CD4-positive, CD25-positive, alpha-beta regulatory T cell (primary cell): ENCODE measurements at regions not wholly inside any gene's neighbourhood (a gene's known extent, or its start where the extent isn't known, plus 50 kb on each side); places are given as distances from the start of the nearest gene placed in this dataset.
A peak's percentile ranks its signal among the peaks of the same experiment; 100 is the strongest.

Experiments used
- ATAC-seq, 2 donors: fragments of 150-1000 bp; cut with Tn5 transposase; one replicate each; pipeline ENCODE4 v1.10.0; 2021; ENCODE audit warnings: low read depth in 2 of 2, moderate number of reproducible peaks in 2 of 2, moderate library complexity in 1 of 2
- DNase-seq, 3 donors: peaks; one replicate each; pipeline versions ENCODE4 v3.0.0 to v3.0.0-alpha.2; 2012 to 2022; ENCODE audit warnings: mixed read lengths in 1 of 3
- H3K27ac ChIP-seq: one replicate; pipeline ENCODE4 v1.7.0; 2013; ENCODE audit warnings: mild to moderate bottlenecking, low read length; ENCODE audit not compliant: insufficient read depth, poor library complexity, severe bottlenecking
- H3K27me3 ChIP-seq: one replicate; pipeline ENCODE4 v1.7.0; 2013; ENCODE audit warnings: low read length; ENCODE audit not compliant: control insufficient read depth, insufficient read depth
- H3K36me3 ChIP-seq: one replicate; pipeline ENCODE4 v1.7.0; 2013; ENCODE audit warnings: mild to moderate bottlenecking, low read length, moderate library complexity; ENCODE audit not compliant: control insufficient read depth, insufficient read depth
- H3K4me1 ChIP-seq: 2 replicates; pipeline ENCODE4 v1.7.0; 2013; ENCODE audit warnings: mild to moderate bottlenecking, low read length; ENCODE audit not compliant: insufficient read depth, control insufficient read depth, poor library complexity, severe bottlenecking
- H3K4me3 ChIP-seq: one replicate; pipeline ENCODE4 v1.7.0; 2013; ENCODE audit warnings: low read depth, mild to moderate bottlenecking, low read length, moderate library complexity
- H3K9me3 ChIP-seq, 2 experiments: 1 replicate in 1 of 2; 2 replicates in 1 of 2; pipeline ENCODE4 v1.7.0; 2013; ENCODE audit warnings: low read length in 2 of 2, mild to moderate bottlenecking in 1 of 2, moderate library complexity in 1 of 2; ENCODE audit not compliant: control insufficient read depth in 2 of 2
- H3K27ac Mint-ChIP-seq, 3 donors: one replicate each; pipeline ENCODE4 v1.8.0; 2020 to 2022; ENCODE audit warnings: mild to moderate bottlenecking in 3 of 3, mixed read lengths in 3 of 3, moderate library complexity in 2 of 3
- H3K27me3 Mint-ChIP-seq: one replicate; pipeline ENCODE4 v1.8.0; 2022; ENCODE audit warnings: mild to moderate bottlenecking, mixed read lengths
- H3K36me3 Mint-ChIP-seq: one replicate; pipeline ENCODE4 v1.8.0; 2020; ENCODE audit warnings: mixed read lengths
- H3K4me1 Mint-ChIP-seq, 4 donors: one replicate each; pipeline ENCODE4 v1.8.0; 2020 to 2022; ENCODE audit warnings: mixed read lengths in 4 of 4, mild to moderate bottlenecking in 1 of 4
- H3K4me3 Mint-ChIP-seq, 4 donors: one replicate each; pipeline ENCODE4 v1.8.0; 2020 to 2022; ENCODE audit warnings: mild to moderate bottlenecking in 4 of 4, mixed read lengths in 4 of 4, moderate library complexity in 3 of 4
- H3K9me3 Mint-ChIP-seq, 7 donors: one replicate each; pipeline ENCODE4 v1.8.0; 2020 to 2022; ENCODE audit warnings: mixed read lengths in 7 of 7, mild to moderate bottlenecking in 3 of 7, moderate library complexity in 2 of 7

DNA sequence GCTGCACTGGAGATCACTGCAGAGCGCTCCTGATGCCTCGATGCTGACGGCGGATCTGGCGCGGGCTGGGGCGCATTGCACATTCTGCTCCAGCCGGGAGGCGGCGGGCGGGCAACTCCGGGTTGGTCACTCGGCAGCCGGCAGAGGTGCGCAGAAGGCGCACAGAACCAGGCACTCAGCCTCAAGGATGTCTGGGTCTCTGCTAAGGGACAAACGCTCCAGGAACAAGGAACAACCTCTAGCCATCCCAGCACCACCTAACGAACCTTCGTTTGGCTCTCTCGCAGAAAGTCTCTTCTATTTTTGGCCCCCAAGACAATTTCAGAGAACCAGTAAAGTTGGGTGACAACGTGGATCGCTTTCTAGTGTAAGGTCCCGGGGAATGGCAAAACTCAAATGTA is 254.6 kb downstream of the OTUD1 start:
- Mint-ChIP-seq H3K4me1 (peaks cover 0 to 21% (median 0%) of the 10 kb centered on the region in 4 donors), H3K4me3 (peak overlapping the region in 1 of 4 donors; percentile 13), H3K36me3 (no peaks in the 10 kb centered on the region), H3K9me3 (peaks cover 0 to 2% (median 0%) of the 10 kb centered on the region in 7 donors), H3K27me3 (peaks cover 58% of the 10 kb centered on the region), H3K27ac (no peak overlapping the region)
- no peak overlapping the region for H3K4me3 ChIP-seq
- H3K4me1 ChIP-seq: peaks cover 3% of the 10 kb centered on the region
- H3K36me3 ChIP-seq: no peaks in the 10 kb centered on the region
- peak in 1 of 3 donors; percentile 8 for DNase-seq
- peaks cover 15% of the 10 kb centered on the region for H3K27me3 ChIP-seq
- no peak overlapping the region for H3K27ac ChIP-seq
- no peak for ATAC-seq
- no peaks in the 10 kb centered on the region for H3K9me3 ChIP-seq

DNA sequence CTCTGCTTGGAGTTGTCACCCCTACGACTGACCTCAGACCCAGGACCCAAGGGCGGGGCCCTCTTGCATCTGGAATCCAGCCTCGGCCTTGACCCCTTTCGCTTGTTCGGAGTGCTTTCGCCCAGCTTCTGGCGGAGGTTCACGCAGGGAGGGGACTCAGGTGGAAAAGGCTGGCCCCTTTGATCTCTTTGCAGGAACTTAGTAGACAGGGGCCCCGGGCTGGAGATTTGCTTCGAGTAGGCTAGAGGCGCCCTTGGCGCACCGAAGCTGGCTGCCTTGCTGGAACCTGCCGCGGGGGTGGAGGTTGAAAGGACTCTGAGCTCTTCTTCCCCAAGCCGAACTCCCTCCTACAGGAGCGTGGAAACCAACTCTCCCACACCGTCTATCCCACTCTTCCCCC is 255.1 kb downstream of the OTUD1 start:
- peaks cover 15% of the 10 kb centered on the region for H3K27me3 ChIP-seq
- no peak overlapping the region for H3K4me3 ChIP-seq
- H3K27ac Mint-ChIP-seq: no peak overlapping the region
- H3K4me3 Mint-ChIP-seq: peak overlapping the region in 2 of 4 donors; percentile 41 to 62
- H3K9me3 ChIP-seq: no peaks in the 10 kb centered on the region
- H3K36me3 ChIP-seq: no peaks in the 10 kb centered on the region
- DNase-seq: no peak
- H3K9me3 Mint-ChIP-seq: peaks cover 0 to 2% (median 0%) of the 10 kb centered on the region in 7 donors
- no peak overlapping the region for H3K27ac ChIP-seq
- H3K36me3 Mint-ChIP-seq: no peaks in the 10 kb centered on the region
- no peak for ATAC-seq
- H3K4me1 Mint-ChIP-seq: peaks cover 0 to 21% (median 0%) of the 10 kb centered on the region in 4 donors
- H3K27me3 Mint-ChIP-seq: peaks cover 62% of the 10 kb centered on the region
- peaks cover 3% of the 10 kb centered on the region for H3K4me1 ChIP-seq

DNA sequence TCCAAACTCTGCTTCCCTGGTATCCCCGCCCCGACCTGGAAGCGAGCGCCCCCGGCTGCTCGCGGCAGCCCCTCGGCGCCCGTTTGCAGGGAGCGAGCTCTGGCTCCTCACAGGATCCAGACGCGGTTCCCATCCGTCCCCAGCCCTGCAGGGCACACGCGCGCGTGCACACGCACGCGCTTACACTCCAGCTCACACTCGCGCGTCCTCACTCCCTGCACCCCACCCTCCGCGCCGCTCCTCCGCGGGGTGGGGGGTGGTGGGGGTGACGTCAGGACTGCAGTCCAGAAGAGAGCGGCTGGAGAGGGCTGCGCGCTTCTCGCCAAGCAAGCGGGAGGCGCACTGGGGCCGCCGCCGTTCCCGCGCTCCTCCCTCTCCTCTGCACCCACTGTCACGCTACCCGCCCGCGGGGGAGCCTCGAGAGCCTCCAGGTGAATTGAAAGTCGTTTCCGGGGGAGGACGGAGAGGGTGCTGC is 255.6 kb downstream of the OTUD1 start:
- Histone ChIP-seq H3K36me3 (no peaks in the 10 kb centered on the region), H3K27ac (no peak overlapping the region), H3K9me3 (no peaks in the 10 kb centered on the region), H3K4me3 (no peak overlapping the region), H3K27me3 (peaks cover 15% of the 10 kb centered on the region), H3K4me1 (peaks cover 3% of the 10 kb centered on the region)
- ATAC-seq (no peak), DNase-seq (peak in 2 of 3 donors; percentile 4 to 26)
- no peaks in the 10 kb centered on the region for H3K36me3 Mint-ChIP-seq
- peaks cover 0 to 2% (median 0%) of the 10 kb centered on the region in 7 donors for H3K9me3 Mint-ChIP-seq
- no peak overlapping the region for H3K27ac Mint-ChIP-seq
- H3K4me3 Mint-ChIP-seq: peak overlapping the region in 2 of 4 donors; percentile 41 to 62
- H3K4me1 Mint-ChIP-seq: peaks cover 0 to 21% (median 0%) of the 10 kb centered on the region in 4 donors
- peaks cover 64% of the 10 kb centered on the region for H3K27me3 Mint-ChIP-seq

DNA sequence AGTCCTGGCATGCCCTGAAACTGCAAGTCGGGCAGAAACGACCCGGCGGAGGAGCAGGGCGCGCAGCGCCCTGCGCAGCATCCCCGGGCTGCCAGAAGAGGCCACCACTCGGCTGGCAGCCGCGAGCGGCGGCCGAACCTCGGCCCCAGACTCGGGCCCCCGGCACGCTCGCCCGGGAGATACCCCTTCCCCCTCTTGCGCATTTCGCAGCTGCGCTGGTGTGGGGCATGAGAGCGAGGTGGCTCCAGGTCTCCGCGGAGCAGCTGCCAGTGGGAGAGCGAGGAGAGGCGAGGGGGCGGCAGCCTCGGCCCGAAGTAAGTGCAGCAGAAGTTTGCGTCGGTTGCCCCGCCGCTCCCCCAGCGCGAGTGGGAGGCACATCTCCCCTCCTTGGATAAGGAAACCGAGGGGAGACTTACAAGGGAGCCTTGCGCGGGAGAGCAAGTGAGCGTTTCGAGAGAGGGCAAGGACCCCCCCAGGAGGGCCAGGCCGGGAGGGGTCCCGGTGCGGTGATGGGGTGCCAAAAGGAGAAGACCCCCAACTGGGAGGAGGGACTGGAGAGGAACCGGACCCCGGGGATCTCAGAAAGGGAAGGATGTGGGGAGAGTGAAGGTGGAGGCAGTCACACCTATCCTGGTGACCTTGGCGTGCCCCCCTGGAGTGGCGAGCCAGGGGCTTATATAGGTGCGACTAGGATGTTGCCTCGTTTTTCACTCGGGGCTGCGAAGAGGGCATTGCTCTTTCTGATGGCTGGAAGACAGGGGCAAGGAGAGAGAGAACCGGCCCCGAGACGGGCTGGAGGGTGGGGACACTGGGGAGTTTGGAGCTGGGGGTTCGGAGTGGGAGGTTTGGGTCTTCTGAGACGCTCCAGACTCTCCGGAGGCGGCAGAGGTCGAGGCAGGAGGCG is 256.3 kb downstream of the OTUD1 start:
- H3K27ac ChIP-seq: no peak overlapping the region
- H3K27me3 ChIP-seq: peaks cover 15% of the 10 kb centered on the region
- no peaks in the 10 kb centered on the region for H3K36me3 Mint-ChIP-seq
- no peak overlapping the region for H3K27ac Mint-ChIP-seq
- H3K4me3 Mint-ChIP-seq: peak overlapping the region in 2 of 4 donors; percentile 39 to 75
- peaks cover 64% of the 10 kb centered on the region for H3K27me3 Mint-ChIP-seq
- H3K36me3 ChIP-seq: no peaks in the 10 kb centered on the region
- peaks cover 0 to 21% (median 0%) of the 10 kb centered on the region in 4 donors for H3K4me1 Mint-ChIP-seq
- peaks cover 0 to 2% (median 0%) of the 10 kb centered on the region in 7 donors for H3K9me3 Mint-ChIP-seq
- no peaks in the 10 kb centered on the region for H3K9me3 ChIP-seq
- peaks cover 3% of the 10 kb centered on the region for H3K4me1 ChIP-seq
- no peak overlapping the region for H3K4me3 ChIP-seq
- ATAC-seq (no peak), DNase-seq (no peak)

DNA sequence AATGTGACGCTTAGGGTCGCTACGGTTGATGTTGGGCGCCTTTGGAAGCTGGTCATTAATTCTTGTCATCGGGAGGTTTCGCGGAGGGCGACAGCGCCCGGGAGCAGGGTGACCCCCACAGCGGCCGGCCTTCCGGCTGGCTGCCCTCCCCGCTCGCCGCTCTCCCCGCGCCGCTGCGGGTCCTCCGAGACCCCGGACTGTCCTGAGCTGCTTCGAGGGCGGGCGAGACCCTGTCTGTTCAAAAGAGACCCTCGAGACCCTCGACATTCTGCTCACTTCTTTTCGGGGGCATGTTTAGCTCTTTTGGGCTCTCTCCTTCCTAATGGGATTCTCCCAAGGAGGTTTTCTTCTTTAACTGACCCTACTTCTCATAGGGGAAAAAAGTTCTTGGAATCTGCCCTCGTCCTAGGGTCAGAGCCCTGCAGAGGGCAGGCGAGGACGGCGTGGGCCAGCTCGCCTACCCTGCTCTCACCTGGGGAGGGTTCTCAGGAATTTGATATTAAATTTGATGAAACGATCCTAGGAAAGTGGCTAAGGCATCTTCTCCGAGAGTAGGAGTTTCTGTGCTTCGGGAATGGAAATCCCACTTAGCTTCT is 257.0 kb downstream of the OTUD1 start:
- H3K4me3 ChIP-seq: no peak overlapping the region
- no peak for DNase-seq
- Mint-ChIP-seq H3K36me3 (no peaks in the 10 kb centered on the region), H3K4me1 (peaks cover 0 to 21% (median 0%) of the 10 kb centered on the region in 4 donors), H3K4me3 (peak overlapping the region in 1 of 4 donors; percentile 75), H3K27ac (no peak overlapping the region), H3K27me3 (peaks cover 63% of the 10 kb centered on the region), H3K9me3 (peaks cover 0 to 2% (median 0%) of the 10 kb centered on the region in 7 donors)
- H3K4me1 ChIP-seq: peaks cover 3% of the 10 kb centered on the region
- H3K9me3 ChIP-seq: no peaks in the 10 kb centered on the region
- H3K27ac ChIP-seq: no peak overlapping the region
- ATAC-seq: no peak
- no peaks in the 10 kb centered on the region for H3K36me3 ChIP-seq
- peaks cover 15% of the 10 kb centered on the region for H3K27me3 ChIP-seq

DNA sequence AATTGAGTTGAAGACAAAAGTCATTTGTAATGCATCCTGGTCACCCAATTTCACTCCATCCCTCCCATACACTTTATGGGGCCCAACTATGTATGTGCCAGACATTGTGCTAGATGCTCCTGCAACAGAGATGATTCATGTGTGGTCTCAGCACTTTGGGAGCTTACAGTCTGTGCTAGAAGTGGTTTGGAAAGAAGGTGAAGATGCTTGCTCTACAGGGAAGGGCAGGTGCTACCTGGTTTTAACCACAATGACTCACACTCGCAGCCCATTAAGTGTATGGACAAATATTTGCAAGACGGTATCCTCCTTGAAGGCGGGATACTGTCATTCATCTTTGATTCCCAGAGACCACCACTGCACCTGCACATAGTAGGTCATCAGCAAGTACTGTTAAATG is 257.6 kb downstream of the OTUD1 start:
- H3K4me1 ChIP-seq: peaks cover 3% of the 10 kb centered on the region
- no peak overlapping the region for H3K4me3 ChIP-seq
- Mint-ChIP-seq H3K4me1 (peaks cover 0 to 21% (median 0%) of the 10 kb centered on the region in 4 donors), H3K27me3 (peaks cover 58% of the 10 kb centered on the region), H3K9me3 (peaks cover 0 to 2% (median 0%) of the 10 kb centered on the region in 7 donors), H3K27ac (no peak overlapping the region), H3K36me3 (no peaks in the 10 kb centered on the region), H3K4me3 (no peak overlapping the region)
- H3K27me3 ChIP-seq: peaks cover 15% of the 10 kb centered on the region
- H3K27ac ChIP-seq: no peak overlapping the region
- DNase-seq (no peak), ATAC-seq (no peak)
- H3K9me3 ChIP-seq: no peaks in the 10 kb centered on the region
- H3K36me3 ChIP-seq: no peaks in the 10 kb centered on the region

DNA sequence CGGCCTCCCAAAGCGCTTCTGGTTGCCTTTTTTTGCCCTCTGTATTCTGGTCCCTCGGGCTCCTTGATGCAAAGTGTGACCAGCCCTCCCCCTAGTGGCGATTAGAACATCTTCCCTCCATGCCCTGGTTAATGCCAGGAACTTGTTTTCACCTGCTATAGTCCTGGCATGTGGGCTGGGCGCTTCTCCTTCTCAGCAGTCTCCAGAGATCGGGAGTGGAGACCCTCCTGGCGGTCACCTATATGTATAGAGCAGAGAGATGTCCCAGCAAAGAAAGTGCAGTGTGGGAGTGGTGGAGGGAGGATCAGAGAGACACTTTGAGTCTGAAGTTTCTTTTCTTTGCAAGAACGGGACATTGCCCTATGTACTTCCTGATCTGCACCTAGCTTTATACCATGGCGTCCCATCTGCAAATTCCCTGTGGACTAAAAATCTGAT is 264.1 kb downstream of the OTUD1 start:
- Histone ChIP-seq H3K9me3 (no peaks in the 10 kb centered on the region), H3K4me3 (no peak overlapping the region), H3K27me3 (no peaks in the 10 kb centered on the region), H3K4me1 (no peaks in the 10 kb centered on the region), H3K36me3 (no peaks in the 10 kb centered on the region), H3K27ac (no peak overlapping the region)
- no peak overlapping the region for H3K4me3 Mint-ChIP-seq
- no peak overlapping the region for H3K27ac Mint-ChIP-seq
- DNase-seq: peak; percentile 6 to 77 (median 55)
- no peaks in the 10 kb centered on the region for H3K36me3 Mint-ChIP-seq
- ATAC-seq: peak; percentile 39 to 55
- H3K4me1 Mint-ChIP-seq: peaks cover 0 to 4% (median under 1%) of the 10 kb centered on the region in 4 donors
- no peaks in the 10 kb centered on the region for H3K9me3 Mint-ChIP-seq
- peaks cover 38% of the 10 kb centered on the region for H3K27me3 Mint-ChIP-seq
